ENCODE measurements at regions not wholly inside any gene's neighbourhood (a gene's known extent, or its start where the extent isn't known, plus 50 kb on each side); places are given as distances from the start of the nearest gene placed in this dataset.

DNA sequence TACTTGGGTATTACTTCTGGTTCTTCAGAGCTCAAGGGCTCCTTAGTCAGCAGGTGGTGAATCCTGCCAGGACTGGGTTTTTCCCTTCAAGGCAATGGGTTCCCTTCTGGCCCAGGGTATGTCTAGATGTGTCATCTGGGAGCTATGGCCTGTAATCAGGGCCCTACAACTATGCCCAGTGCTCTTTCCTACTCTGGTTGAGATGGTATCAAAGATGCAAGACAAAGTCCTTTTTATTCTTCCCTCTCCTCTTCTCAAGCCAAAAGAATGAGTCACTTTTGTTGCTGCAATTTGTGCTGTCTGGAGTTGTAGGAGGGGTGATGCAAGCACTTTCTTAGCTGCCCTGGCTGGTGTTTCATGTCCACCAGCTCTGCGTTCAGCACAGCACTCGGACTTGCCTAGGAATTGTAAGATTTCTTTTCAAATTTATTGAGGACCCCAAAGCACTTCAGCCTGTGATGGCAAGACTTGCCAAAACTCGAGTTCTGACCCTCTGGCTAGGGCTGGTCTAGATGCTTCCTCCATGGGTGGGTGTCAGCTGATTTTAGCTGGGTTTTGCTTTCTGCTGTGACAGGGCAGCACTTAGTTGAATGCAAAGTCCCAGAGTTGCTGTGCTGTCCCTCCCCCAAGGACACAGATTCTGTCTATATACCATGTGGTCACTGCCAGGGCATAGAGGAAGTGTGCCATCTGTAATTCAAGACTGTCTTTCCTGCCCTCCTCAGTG is 129.2 kb upstream of the CBLB start:
- TF ChIP-seq, protein P1, sequence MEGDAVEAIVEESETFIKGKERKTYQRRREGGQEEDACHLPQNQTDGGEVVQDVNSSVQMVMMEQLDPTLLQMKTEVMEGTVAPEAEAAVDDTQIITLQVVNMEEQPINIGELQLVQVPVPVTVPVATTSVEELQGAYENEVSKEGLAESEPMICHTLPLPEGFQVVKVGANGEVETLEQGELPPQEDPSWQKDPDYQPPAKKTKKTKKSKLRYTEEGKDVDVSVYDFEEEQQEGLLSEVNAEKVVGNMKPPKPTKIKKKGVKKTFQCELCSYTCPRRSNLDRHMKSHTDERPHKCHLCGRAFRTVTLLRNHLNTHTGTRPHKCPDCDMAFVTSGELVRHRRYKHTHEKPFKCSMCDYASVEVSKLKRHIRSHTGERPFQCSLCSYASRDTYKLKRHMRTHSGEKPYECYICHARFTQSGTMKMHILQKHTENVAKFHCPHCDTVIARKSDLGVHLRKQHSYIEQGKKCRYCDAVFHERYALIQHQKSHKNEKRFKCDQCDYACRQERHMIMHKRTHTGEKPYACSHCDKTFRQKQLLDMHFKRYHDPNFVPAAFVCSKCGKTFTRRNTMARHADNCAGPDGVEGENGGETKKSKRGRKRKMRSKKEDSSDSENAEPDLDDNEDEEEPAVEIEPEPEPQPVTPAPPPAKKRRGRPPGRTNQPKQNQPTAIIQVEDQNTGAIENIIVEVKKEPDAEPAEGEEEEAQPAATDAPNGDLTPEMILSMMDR (conservative IDR thresholded peaks at IDR 0.05; ENCODE audit: low read length) = no peak
- no peak for TF ChIP-seq EZH2phosphoT487 (IDR thresholded peaks at IDR 0.05; ENCODE audit: borderline replicate concordance)
